ENCODE measurements at regions not wholly inside any gene's neighbourhood (a gene's known extent, or its start where the extent isn't known, plus 50 kb on each side); places are given as distances from the start of the nearest gene placed in this dataset.
"Not testable (repeated sequence)": the region's sequence is repeated elsewhere in the genome, so short reads cannot be mapped to it uniquely, and the experiment has no call there.

GRCh38 chr6:94785514-94785913 lies 791.8 kb upstream of the MANEA start:
- Histone ChIP-seq H4K8ac (ENCODE audit: low read depth, low read length) (no peak overlapping the region), H4K12ac (ENCODE audit: low read depth, low read length) (no peak overlapping the region), H4K91ac (ENCODE audit: low read depth, low read length) (no peak overlapping the region), H2BK5ac (ENCODE audit: low read depth, low read length, poor library complexity) (no peak overlapping the region), H2AFZ (ENCODE audit: insufficient read depth, low read length, poor library complexity) (no peak overlapping the region), H3K18ac (ENCODE audit: low read length) (no peak overlapping the region), H2AK5ac (ENCODE audit: low read length) (no peak overlapping the region), H3K14ac (ENCODE audit: low read length) (no peak overlapping the region), H3K36me3 (ENCODE audit: control insufficient read depth in 1 of 2, insufficient read depth in 2 of 2, low read length in 2 of 2) (no peaks in the 10 kb centered on the region), H3K27ac (ENCODE audit: low read depth, low read length) (no peak overlapping the region), H3K9ac (ENCODE audit: low read length) (no peak overlapping the region), H3K23ac (ENCODE audit: low read length) (no peak overlapping the region), H3K4me1 (ENCODE audit: control insufficient read depth in 1 of 2, insufficient read depth in 2 of 2, low read length in 2 of 2) (no peaks in the 10 kb centered on the region), H3K4me2 (ENCODE audit: low read length) (no peak overlapping the region), H2BK120ac (ENCODE audit: insufficient read depth, low read length, poor library complexity) (no peak overlapping the region), H3K79me1 (ENCODE audit: low read length) (no peaks in the 10 kb centered on the region), H3K27me3 (ENCODE audit: insufficient read depth, low read length) (no peaks in the 10 kb centered on the region), H2BK12ac (ENCODE audit: low read length) (no peak overlapping the region), H3K4ac (ENCODE audit: low read depth, low read length) (no peak overlapping the region), H3K4me3 (ENCODE audit: low read depth, low read length) (no peak overlapping the region), H3K9me3 (ENCODE audit: insufficient read depth, low read depth, low read length) (no peaks in the 10 kb centered on the region), H3K79me2 (ENCODE audit: control insufficient read depth, insufficient read depth, low read length, poor library complexity) (no peaks in the 10 kb centered on the region)
- no peak for DNase-seq
- WGBS (ENCODE audit: extremely low coverage, insufficient coverage, insufficient read length) = no CpG with 5 or more reads among the region's 4 CpGs

- H3K36me3 ChIP-seq (ENCODE audit: control insufficient read depth in 1 of 2, insufficient read depth in 2 of 2, low read length in 2 of 2); DNase-seq; H4K8ac ChIP-seq (ENCODE audit: low read depth, low read length); H2AFZ ChIP-seq (ENCODE audit: insufficient read depth, low read length, poor library complexity); H3K4me2 ChIP-seq (ENCODE audit: low read length); H3K4me3 ChIP-seq (ENCODE audit: low read depth, low read length); H3K14ac ChIP-seq (ENCODE audit: low read length); H3K4ac ChIP-seq (ENCODE audit: low read depth, low read length); H3K23ac ChIP-seq (ENCODE audit: low read length); H3K79me2 ChIP-seq (ENCODE audit: control insufficient read depth, insufficient read depth, low read length, poor library complexity); H3K9ac ChIP-seq (ENCODE audit: low read length); H3K27ac ChIP-seq (ENCODE audit: low read depth, low read length); H3K4me1 ChIP-seq (ENCODE audit: control insufficient read depth in 1 of 2, insufficient read depth in 2 of 2, low read length in 2 of 2); H4K12ac ChIP-seq (ENCODE audit: low read depth, low read length); H2BK5ac ChIP-seq (ENCODE audit: low read depth, low read length, poor library complexity); H3K27me3 ChIP-seq (ENCODE audit: insufficient read depth, low read length); H2BK120ac ChIP-seq (ENCODE audit: insufficient read depth, low read length, poor library complexity); H3K18ac ChIP-seq (ENCODE audit: low read length); H3K9me3 ChIP-seq (ENCODE audit: insufficient read depth, low read depth, low read length); H2BK12ac ChIP-seq (ENCODE audit: low read length); H3K79me1 ChIP-seq (ENCODE audit: low read length); H4K91ac ChIP-seq (ENCODE audit: low read depth, low read length); H2AK5ac ChIP-seq (ENCODE audit: low read length): not testable (repeated sequence)
- no CpG with 5 or more reads among the region's 2 CpGs for WGBS (ENCODE audit: extremely low coverage, insufficient coverage, insufficient read length)
These were observed 792.3 kb upstream of the MANEA start for GRCh38 chr6:94785081-94785480.

- no peak overlapping the region for H3K14ac ChIP-seq (ENCODE audit: low read length)
- no peaks in the 10 kb centered on the region for H3K79me1 ChIP-seq (ENCODE audit: low read length)
- H4K8ac ChIP-seq (ENCODE audit: low read depth, low read length) = no peak overlapping the region
- no peak for DNase-seq
- no CpG with 5 or more reads among the region's 1 CpG for WGBS (ENCODE audit: extremely low coverage, insufficient coverage, insufficient read length)
- no peak overlapping the region for H4K12ac ChIP-seq (ENCODE audit: low read depth, low read length)
- no peaks in the 10 kb centered on the region for H3K36me3 ChIP-seq (ENCODE audit: control insufficient read depth in 1 of 2, insufficient read depth in 2 of 2, low read length in 2 of 2)
- H2AFZ ChIP-seq (ENCODE audit: insufficient read depth, low read length, poor library complexity) = no peak overlapping the region
- H2BK5ac ChIP-seq (ENCODE audit: low read depth, low read length, poor library complexity) = no peak overlapping the region
- H3K23ac ChIP-seq (ENCODE audit: low read length) = no peak overlapping the region
- H3K79me2 ChIP-seq (ENCODE audit: control insufficient read depth, insufficient read depth, low read length, poor library complexity) = no peaks in the 10 kb centered on the region
- H4K91ac ChIP-seq (ENCODE audit: low read depth, low read length) = no peak overlapping the region
- no peak overlapping the region for H3K18ac ChIP-seq (ENCODE audit: low read length)
- H3K27me3 ChIP-seq (ENCODE audit: insufficient read depth, low read length) = no peaks in the 10 kb centered on the region
- no peak overlapping the region for H3K4me2 ChIP-seq (ENCODE audit: low read length)
- H2BK12ac ChIP-seq (ENCODE audit: low read length) = no peak overlapping the region
- H3K27ac ChIP-seq (ENCODE audit: low read depth, low read length) = no peak overlapping the region
- no peaks in the 10 kb centered on the region for H3K9me3 ChIP-seq (ENCODE audit: insufficient read depth, low read depth, low read length)
- no peak overlapping the region for H3K9ac ChIP-seq (ENCODE audit: low read length)
- no peak overlapping the region for H3K4ac ChIP-seq (ENCODE audit: low read depth, low read length)
- no peak overlapping the region for H2BK120ac ChIP-seq (ENCODE audit: insufficient read depth, low read length, poor library complexity)
- no peak overlapping the region for H2AK5ac ChIP-seq (ENCODE audit: low read length)
- no peak overlapping the region for H3K4me3 ChIP-seq (ENCODE audit: low read depth, low read length)
- no peaks in the 10 kb centered on the region for H3K4me1 ChIP-seq (ENCODE audit: control insufficient read depth in 1 of 2, insufficient read depth in 2 of 2, low read length in 2 of 2)
These were observed 808.1 kb upstream of the MANEA start for GRCh38 chr6:94769197-94769596.

GRCh38 chr6:94751641-94752329 lies 825.5 kb upstream of the MANEA start:
- DNase-seq = no peak
- WGBS (ENCODE audit: extremely low coverage, insufficient coverage, insufficient read length) = no CpG with 5 or more reads among the region's 3 CpGs

More at GRCh38 chr6:94751641-94752329, 825.5 kb upstream of the MANEA start:
- Histone ChIP-seq H3K27ac (ENCODE audit: low read depth, low read length) (no peak overlapping the region), H3K79me2 (ENCODE audit: control insufficient read depth, insufficient read depth, low read length, poor library complexity) (no peaks in the 10 kb centered on the region), H2BK120ac (ENCODE audit: insufficient read depth, low read length, poor library complexity) (no peak overlapping the region), H3K27me3 (ENCODE audit: insufficient read depth, low read length) (no peaks in the 10 kb centered on the region), H3K4me1 (ENCODE audit: control insufficient read depth in 1 of 2, insufficient read depth in 2 of 2, low read length in 2 of 2) (no peaks in the 10 kb centered on the region), H3K9ac (ENCODE audit: low read length) (no peak overlapping the region), H3K79me1 (ENCODE audit: low read length) (no peaks in the 10 kb centered on the region), H4K91ac (ENCODE audit: low read depth, low read length) (no peak overlapping the region), H2AK5ac (ENCODE audit: low read length) (no peak overlapping the region), H3K14ac (ENCODE audit: low read length) (no peak overlapping the region), H3K18ac (ENCODE audit: low read length) (no peak overlapping the region), H2BK12ac (ENCODE audit: low read length) (no peak overlapping the region), H4K12ac (ENCODE audit: low read depth, low read length) (no peak overlapping the region), H3K36me3 (ENCODE audit: control insufficient read depth in 1 of 2, insufficient read depth in 2 of 2, low read length in 2 of 2) (no peaks in the 10 kb centered on the region), H2AFZ (ENCODE audit: insufficient read depth, low read length, poor library complexity) (no peak overlapping the region), H3K4ac (ENCODE audit: low read depth, low read length) (no peak overlapping the region), H2BK5ac (ENCODE audit: low read depth, low read length, poor library complexity) (no peak overlapping the region), H3K4me2 (ENCODE audit: low read length) (no peak overlapping the region), H4K8ac (ENCODE audit: low read depth, low read length) (no peak overlapping the region), H3K9me3 (ENCODE audit: insufficient read depth, low read depth, low read length) (no peaks in the 10 kb centered on the region), H3K23ac (ENCODE audit: low read length) (no peak overlapping the region), H3K4me3 (ENCODE audit: low read depth, low read length) (no peak overlapping the region)

Measured in trophoblast cell (in vitro differentiated cells and primary cell).